ENCODE measurements at regions not wholly inside any gene's neighbourhood (a gene's known extent, or its start where the extent isn't known, plus 50 kb on each side); places are given as distances from the start of the nearest gene placed in this dataset.

DNA sequence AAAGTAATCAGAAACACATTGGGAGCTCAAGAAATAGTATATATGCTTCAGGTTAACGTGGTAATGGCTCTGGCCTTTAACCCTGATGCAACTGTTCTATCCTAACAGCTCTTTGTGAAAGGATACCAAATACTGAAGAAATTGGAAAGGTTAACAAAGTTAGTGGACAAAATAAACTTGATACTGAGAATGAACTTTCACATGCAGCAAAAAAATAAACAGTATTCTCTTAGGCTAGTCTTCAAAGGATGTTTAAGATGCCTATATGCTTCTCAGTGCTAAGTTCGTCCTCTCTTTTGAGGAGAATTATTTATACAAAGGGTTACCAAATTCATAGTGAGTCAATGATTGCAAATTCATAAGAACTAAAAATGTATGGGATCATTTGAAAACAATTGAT lies 256.2 kb upstream of the FERD3L start:
- TF ChIP-seq CTCF (conservative IDR thresholded peaks at IDR 0.05; ENCODE audit: low read depth, low read length): no peak
- TF ChIP-seq RAD21 (IDR thresholded peaks at IDR 0.05; ENCODE audit: low read length): no peak
- no peak for TF ChIP-seq RCOR1 (IDR thresholded peaks at IDR 0.05; ENCODE audit: insufficient replicate concordance, low read length)
- TF ChIP-seq RFX5 (IDR thresholded peaks at IDR 0.05; ENCODE audit: low read depth, low read length): no peak
- no peak for TF ChIP-seq POLR2A (IDR thresholded peaks at IDR 0.05; ENCODE audit: low read depth, low read length)
- no peak for TF ChIP-seq USF2 (IDR thresholded peaks at IDR 0.05; ENCODE audit: low read depth, low read length)
- no peak for TF ChIP-seq ELK1 (IDR thresholded peaks at IDR 0.05; ENCODE audit: borderline replicate concordance, low read depth, low read length)
- TF ChIP-seq MAFK (IDR thresholded peaks at IDR 0.05; ENCODE audit: low read depth, low read length): no peak
- no peak for TF ChIP-seq MAZ (IDR thresholded peaks at IDR 0.05; ENCODE audit: borderline replicate concordance, low read depth, low read length)
- TF ChIP-seq SMC3 (IDR thresholded peaks at IDR 0.05; ENCODE audit: low read depth, low read length): no peak
- TF ChIP-seq CHD1 (IDR thresholded peaks at IDR 0.05; ENCODE audit: low read depth, low read length): no peak
- no peak for TF ChIP-seq CEBPB (IDR thresholded peaks at IDR 0.05; ENCODE audit: low read depth, low read length)
